ENCODE measurements at regions not wholly inside any gene's neighbourhood (a gene's known extent, or its start where the extent isn't known, plus 50 kb on each side); places are given as distances from the start of the nearest gene placed in this dataset.

DNA sequence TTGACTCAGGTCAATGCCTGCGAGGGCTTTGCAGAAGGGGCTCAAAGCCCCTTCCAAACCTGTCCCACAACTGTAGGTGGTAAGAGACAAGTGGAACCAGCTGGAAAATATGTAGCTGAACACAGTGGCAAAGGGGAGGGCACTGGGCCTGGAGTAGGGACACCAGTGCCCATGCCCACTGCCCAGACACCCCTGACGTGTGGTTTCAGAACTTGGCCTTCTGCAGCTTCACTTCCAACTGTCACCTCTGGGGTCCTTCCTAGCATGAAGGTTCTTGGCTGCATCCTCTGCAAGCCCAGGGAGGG is 233.1 kb upstream of the IRX1 start:
- TF ChIP-seq, protein P1, sequence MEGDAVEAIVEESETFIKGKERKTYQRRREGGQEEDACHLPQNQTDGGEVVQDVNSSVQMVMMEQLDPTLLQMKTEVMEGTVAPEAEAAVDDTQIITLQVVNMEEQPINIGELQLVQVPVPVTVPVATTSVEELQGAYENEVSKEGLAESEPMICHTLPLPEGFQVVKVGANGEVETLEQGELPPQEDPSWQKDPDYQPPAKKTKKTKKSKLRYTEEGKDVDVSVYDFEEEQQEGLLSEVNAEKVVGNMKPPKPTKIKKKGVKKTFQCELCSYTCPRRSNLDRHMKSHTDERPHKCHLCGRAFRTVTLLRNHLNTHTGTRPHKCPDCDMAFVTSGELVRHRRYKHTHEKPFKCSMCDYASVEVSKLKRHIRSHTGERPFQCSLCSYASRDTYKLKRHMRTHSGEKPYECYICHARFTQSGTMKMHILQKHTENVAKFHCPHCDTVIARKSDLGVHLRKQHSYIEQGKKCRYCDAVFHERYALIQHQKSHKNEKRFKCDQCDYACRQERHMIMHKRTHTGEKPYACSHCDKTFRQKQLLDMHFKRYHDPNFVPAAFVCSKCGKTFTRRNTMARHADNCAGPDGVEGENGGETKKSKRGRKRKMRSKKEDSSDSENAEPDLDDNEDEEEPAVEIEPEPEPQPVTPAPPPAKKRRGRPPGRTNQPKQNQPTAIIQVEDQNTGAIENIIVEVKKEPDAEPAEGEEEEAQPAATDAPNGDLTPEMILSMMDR (conservative IDR thresholded peaks at IDR 0.05), result no peak
- H3K9me3 Mint-ChIP-seq, result no peaks in the 10 kb centered on the region
- H3K27me3 Mint-ChIP-seq (ENCODE audit: low read depth), result peaks cover 6% of the 10 kb centered on the region
- no peak overlapping the region for H3K4me3 Mint-ChIP-seq
- H3K27ac Mint-ChIP-seq (ENCODE audit: unreplicated experiment), result no peak overlapping the region
- H3K36me3 Mint-ChIP-seq (ENCODE audit: low read depth), result no peaks in the 10 kb centered on the region
- no peaks in the 10 kb centered on the region for H3K4me1 Mint-ChIP-seq
- DNase-seq (ENCODE audit: low read depth, low spot score), result no peak

DNA sequence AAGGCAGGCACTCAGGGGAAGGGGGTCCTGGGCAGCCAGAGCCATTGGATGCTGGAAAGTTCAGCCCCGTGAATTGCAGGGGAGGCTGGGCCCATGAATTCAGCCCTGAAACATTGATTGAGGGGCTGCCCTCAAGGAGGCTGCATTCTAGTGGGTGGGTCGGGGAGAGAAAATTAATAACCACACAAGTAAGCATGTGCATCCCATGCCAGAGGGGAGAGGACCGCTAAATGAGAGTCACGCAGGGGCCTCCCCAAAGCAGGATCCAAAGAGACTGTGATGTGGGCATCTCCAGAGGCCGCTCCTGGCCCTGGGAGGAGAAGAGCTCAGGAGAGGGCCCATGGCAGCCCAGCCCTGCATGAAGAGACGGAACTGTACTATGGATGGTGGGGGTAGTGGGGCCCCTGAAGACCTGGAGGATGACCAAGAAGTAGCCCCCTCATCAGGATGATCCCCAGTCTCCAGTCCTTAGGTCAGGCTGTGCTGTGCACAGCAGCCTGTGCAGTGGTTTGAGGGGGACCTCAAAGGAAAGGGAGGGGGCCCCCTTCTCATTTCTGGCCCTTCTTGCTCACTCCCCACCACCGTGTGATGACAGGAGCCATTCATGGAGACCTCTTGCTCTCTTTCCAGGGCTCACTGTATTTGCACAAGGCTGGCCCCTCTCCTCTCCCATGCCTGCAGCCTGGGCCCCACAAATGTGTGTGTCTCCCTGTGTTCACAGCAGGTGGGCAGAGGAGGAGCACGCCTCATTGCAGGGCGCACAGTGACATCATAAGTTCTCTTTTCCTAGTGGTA is 233.6 kb upstream of the IRX1 start:
- H3K27me3 Mint-ChIP-seq (ENCODE audit: low read depth), result peaks cover 6% of the 10 kb centered on the region
- no peaks in the 10 kb centered on the region for H3K36me3 Mint-ChIP-seq (ENCODE audit: low read depth)
- H3K4me1 Mint-ChIP-seq, result no peaks in the 10 kb centered on the region
- DNase-seq (ENCODE audit: low read depth, low spot score), result no peak
- no peaks in the 10 kb centered on the region for H3K9me3 Mint-ChIP-seq
- TF ChIP-seq, protein P1 (conservative IDR thresholded peaks at IDR 0.05), result no peak
- H3K4me3 Mint-ChIP-seq, result no peak overlapping the region
- H3K27ac Mint-ChIP-seq (ENCODE audit: unreplicated experiment), result no peak overlapping the region

DNA sequence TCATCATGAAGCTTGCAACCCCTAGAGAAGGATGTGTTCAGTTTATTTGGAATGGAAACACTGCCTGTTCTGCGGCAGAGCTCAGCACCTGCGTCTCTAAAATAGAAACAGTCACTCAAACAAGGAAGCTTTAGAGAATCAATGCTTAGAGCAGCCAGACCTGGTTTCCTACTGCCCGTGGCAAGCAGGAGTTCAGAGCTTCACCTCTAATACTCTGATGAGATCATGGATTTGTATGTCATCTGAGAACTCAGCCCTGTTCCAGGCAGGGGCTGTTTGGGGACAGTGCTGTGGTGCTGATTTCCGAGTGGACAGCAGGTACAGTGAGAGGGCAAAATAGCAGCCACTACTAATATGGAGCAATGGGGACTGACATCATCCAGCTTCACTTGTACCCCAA is 236.0 kb upstream of the IRX1 start:
- Mint-ChIP-seq H3K4me3 (no peak overlapping the region), H3K27ac (ENCODE audit: unreplicated experiment) (no peak overlapping the region), H3K27me3 (ENCODE audit: low read depth) (peaks cover 3% of the 10 kb centered on the region), H3K9me3 (no peaks in the 10 kb centered on the region), H3K36me3 (ENCODE audit: low read depth) (no peaks in the 10 kb centered on the region), H3K4me1 (peaks cover 6% of the 10 kb centered on the region)
- DNase-seq (ENCODE audit: low read depth, low spot score), result no peak
- TF ChIP-seq, protein P1 (conservative IDR thresholded peaks at IDR 0.05), result no peak

DNA sequence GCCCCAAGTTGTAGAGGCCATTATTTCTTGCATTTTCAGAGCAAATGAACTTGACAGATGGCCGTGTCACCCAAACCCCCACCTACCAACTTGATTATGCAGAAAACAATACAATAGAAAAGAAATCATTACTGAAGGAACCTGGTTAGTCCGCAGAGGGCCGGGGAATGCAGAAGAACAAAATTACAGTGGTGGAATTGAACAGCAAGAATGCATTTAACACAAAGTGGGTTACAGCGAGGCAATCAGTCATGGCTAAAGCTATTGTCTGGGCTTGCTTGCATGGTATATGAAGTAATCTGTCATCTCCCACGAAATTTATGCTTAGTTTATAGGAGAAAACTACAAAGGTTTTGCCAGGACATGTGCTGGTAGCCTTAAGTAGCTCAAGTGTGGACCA is 238.3 kb upstream of the IRX1 start:
- H3K27me3 Mint-ChIP-seq (ENCODE audit: low read depth), result no peaks in the 10 kb centered on the region
- no peaks in the 10 kb centered on the region for H3K36me3 Mint-ChIP-seq (ENCODE audit: low read depth)
- H3K4me3 Mint-ChIP-seq, result no peak overlapping the region
- no peaks in the 10 kb centered on the region for H3K9me3 Mint-ChIP-seq
- H3K4me1 Mint-ChIP-seq, result peaks cover 6% of the 10 kb centered on the region
- no peak for DNase-seq (ENCODE audit: low read depth, low spot score)
- no peak overlapping the region for H3K27ac Mint-ChIP-seq (ENCODE audit: unreplicated experiment)
- TF ChIP-seq, protein P1 (conservative IDR thresholded peaks at IDR 0.05), result no peak

DNA sequence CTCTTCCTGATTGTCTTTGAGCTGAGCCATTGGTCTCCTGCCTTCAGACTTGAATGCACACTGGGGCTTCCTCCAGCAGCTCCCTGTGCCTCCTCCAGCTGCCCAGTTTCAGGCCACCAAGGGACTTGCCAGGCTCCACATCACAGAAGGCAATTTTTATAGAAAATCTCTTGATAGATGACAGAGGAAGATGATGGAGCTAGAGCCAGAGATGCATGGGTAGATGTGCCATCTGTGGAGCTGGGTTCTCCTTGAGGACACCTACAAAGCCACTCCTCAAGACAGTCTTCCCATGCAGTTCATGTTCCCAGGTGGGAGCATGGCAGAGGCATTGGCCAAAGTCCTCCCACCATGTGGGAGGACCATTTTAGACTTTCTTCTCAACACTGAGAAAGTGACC is 239.6 kb upstream of the IRX1 start:
- DNase-seq (ENCODE audit: low read depth, low spot score), result no peak

More for the DNA sequence above, 239.6 kb upstream of the IRX1 start:
- Mint-ChIP-seq H3K4me1 (peaks cover 6% of the 10 kb centered on the region), H3K36me3 (ENCODE audit: low read depth) (no peaks in the 10 kb centered on the region), H3K27ac (ENCODE audit: unreplicated experiment) (no peak overlapping the region), H3K4me3 (no peak overlapping the region), H3K9me3 (no peaks in the 10 kb centered on the region), H3K27me3 (ENCODE audit: low read depth) (no peaks in the 10 kb centered on the region)
- TF ChIP-seq, protein P1 (conservative IDR thresholded peaks at IDR 0.05), result no peak
